ENCODE measurements at regions not wholly inside any gene's neighbourhood (a gene's known extent, or its start where the extent isn't known, plus 50 kb on each side); places are given as distances from the start of the nearest gene placed in this dataset.

- no peak for DNase-seq
Observed at GRCh38 chr18:46296656-46297055, 192.5 kb downstream of the HAUS1 start.

DNA sequence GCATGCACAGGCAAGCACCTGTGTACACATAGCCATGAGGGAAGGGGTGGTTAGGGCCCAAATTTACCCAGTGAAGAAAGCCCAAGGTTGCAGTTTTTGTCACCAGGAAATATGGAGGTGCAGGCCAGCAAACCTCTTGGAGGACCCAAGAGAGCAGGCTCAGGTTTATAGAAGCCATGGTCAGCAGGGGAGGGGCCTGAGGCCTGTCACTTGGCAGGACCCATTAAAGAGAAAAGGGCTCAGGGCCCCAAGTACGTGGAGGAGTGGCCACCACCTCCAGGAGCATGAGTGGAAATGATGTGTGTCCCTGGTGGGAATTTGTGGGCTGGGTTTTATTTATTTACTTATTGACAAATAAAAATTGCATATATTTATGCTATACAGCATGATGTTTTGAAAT is 192.9 kb downstream of the HAUS1 start:
- no peak for DNase-seq

GRCh38 chr18:46297621-46298020 is 193.4 kb downstream of the HAUS1 start:
- DNase-seq: no peak

GRCh38 chr18:46298511-46298910 is 194.3 kb downstream of the HAUS1 start:
- no peak for DNase-seq

GRCh38 chr18:46299465-46300008 is 195.4 kb downstream of the HAUS1 start:
- no peak for DNase-seq

DNA sequence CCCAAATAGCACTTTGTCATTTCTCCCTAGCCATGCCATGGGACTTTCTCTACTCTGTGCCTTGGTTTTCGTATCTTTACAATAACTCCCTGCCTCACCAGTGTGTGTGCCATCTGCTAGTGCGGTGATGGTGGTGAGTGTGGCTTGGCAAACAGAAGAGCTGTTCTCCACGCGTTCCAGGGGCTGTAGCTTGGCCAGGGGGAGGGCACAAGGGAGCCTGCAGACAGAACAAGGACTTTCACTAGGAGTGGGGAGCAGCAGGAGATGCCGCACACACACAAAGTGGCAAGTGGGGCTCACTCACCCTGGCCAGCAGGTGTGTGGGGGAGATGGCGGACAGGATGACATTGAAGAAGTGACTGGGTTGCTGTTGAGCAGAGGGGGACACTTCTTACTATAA is 196.9 kb downstream of the HAUS1 start:
- no peak for DNase-seq

- DNase-seq: no peak
Observed at GRCh38 chr18:46301571-46301970, 197.4 kb downstream of the HAUS1 start.

GRCh38 chr18:46302528-46303485 is 198.6 kb downstream of the HAUS1 start:
- no peak for DNase-seq

GRCh38 chr18:46310258-46310657 is 206.1 kb downstream of the HAUS1 start:
- DNase-seq: no peak

GRCh38 chr18:46310675-46311345 is 206.6 kb downstream of the HAUS1 start:
- DNase-seq: no peak

DNA sequence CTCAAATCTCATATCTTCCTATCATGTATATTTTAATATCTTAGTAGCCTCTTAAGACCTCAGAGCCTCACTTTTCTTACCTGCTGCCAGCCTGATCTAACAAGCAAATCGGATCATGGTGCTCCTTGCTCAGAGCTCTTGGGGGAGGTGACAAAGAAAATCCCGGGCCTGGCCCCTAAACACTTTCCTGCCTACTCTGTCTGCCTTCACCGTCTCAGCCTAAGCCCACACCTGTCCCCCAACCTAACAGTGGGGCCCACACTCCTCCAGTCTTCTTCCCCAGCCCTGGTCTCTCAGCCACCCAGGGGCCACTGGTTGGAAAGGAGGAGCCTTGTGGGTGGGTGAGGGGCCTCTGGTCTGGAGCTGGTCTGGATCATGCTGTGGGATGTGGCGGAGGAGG is 207.3 kb downstream of the HAUS1 start:
- no peak for DNase-seq

- DNase-seq: no peak
Observed at GRCh38 chr18:46312221-46312620, 208.0 kb downstream of the HAUS1 start.

DNA sequence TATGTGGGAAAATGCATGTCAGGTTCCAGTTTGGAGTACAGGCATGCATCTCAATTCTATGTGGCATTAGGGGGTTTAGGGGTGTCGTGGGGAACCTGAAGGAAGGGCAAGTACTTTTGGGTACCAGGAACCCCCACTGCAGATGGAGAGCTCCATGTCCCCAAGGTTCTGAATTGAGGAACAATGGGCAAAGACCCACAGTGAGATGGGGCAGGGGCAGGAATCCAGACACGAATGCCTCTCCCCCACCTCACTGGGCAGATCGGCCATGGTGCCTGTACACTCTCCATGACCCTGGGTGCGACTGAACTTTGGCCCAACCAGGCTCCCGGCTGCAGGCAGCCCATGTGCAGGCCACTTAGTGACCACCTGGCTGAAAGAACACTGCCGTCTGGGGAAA is 209.3 kb downstream of the HAUS1 start:
- no peak for DNase-seq

DNA sequence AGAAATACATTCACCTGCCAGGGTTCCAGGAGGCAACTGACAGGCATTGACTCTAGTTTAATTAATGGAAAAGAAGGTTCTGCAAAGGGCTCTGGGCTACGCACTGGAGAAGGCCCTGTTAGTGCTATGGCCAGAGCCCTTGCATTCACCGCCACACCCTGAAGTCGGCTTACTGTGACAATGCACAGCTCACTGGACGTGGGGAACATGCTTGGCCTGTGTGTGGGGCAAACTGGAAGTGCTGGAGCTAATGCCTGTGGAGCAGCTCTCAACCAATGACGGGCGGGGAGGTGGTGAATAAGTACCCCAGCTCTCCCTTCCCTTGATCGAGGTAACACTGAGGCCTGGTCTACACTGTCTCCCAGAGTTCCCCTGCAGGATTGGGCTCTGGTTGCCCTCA is 209.8 kb downstream of the HAUS1 start:
- DNase-seq: no peak

GRCh38 chr18:46315161-46315560 is 211.0 kb downstream of the HAUS1 start:
- DNase-seq: no peak

DNA sequence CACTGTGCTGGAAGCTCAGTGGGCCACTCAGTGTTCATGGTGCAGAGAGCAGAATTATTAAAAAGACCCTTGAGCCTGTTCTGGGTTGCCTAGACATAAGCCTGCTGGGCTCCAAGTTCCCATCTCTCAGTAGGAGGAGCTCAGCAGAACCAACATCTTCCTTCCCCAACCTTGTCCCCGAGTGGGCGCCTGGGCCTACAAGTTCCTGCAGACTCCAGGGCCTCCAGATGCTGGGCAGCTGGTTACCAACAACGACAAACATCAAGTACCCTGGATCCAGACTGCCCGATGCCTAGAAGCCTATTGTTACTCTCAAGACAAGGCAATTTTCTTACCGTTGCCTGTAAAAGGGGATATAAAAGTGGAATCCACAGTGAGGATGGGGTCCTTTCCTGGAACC is 214.2 kb downstream of the HAUS1 start:
- DNase-seq: no peak

- no peak for DNase-seq
Observed at GRCh38 chr18:46319783-46320182, 215.6 kb downstream of the HAUS1 start.

GRCh38 chr18:46320297-46320696 is 216.1 kb downstream of the HAUS1 start:
- no peak for DNase-seq

GRCh38 chr18:46320928-46321711 is 216.9 kb downstream of the HAUS1 start:
- no peak for DNase-seq

- DNase-seq: no peak
Observed at GRCh38 chr18:46321955-46322354, 217.8 kb downstream of the HAUS1 start.

DNA sequence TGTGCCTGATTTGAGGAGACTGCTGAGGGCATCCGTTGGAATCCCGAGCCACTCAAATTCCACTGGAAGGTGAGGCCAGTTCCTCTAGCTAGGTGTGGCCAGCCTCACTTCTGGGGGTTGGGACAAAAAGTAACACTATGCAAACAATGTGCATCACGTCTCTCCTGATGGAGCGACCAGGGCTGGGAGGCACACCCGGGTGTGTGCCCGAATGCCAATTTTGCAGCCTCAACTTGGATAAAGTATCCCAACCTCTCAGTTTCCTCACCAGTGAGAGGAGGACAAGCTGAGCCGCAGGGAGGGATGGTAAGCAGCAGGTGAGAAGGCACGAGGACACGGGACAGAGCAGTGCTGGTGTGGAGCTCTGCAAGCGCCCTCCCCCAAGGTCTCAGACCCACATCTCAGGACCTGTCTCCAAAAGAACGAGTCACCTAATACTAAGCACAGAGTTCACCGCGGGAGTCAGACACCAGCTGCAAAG is 218.3 kb downstream of the HAUS1 start:
- no peak for DNase-seq

GRCh38 chr18:46322941-46323340 is 218.8 kb downstream of the HAUS1 start:
- DNase-seq: no peak
